SK-N-SH (cell line): ENCODE measurements at regions not wholly inside any gene's neighbourhood (a gene's known extent, or its start where the extent isn't known, plus 50 kb on each side); places are given as distances from the start of the nearest gene placed in this dataset.

Experiments
- CTCF ChIA-PET: fragments of 300-600, 350-600 bp; formaldehyde crosslinking; extraction: SDS; loops from one replicate; lab custom pipeline; 2021; lab: Yijun Ruan, JAX
- POLR2A ChIA-PET: fragments of 350-600 bp; sonication (Branson Sonifier 250); formaldehyde crosslinking; extraction: SDS; loops from one replicate; lab custom pipeline; 2020; ENCODE audit warnings: antibody characterized with exemption, inconsistent platforms; lab: Yijun Ruan, JAX
- DNase-seq: peaks from one replicate; pipeline ENCODE4 v3.0.0; 2012
- H2AFZ ChIP-seq: fragments of 200-600 bp; sonication (generic); 2 replicates; pipeline ENCODE4 v1.8.1; 2016; ENCODE audit warnings: antibody characterized with exemption, mild to moderate bottlenecking, low read depth
- H3F3A ChIP-seq: fragments of 200-600 bp; sonication (generic); replicated peaks from 2 replicates; pipeline ENCODE3; 2016; ENCODE audit warnings: antibody characterized with exemption, mild to moderate bottlenecking; ENCODE audit not compliant: insufficient read depth
- H3K27ac ChIP-seq, 2 experiments: fragments of 200-500 bp in 1 of 2; fragments of 200-600 bp in 1 of 2; sonication (Bioruptor generic) in 1 of 2; sonication (generic), shearing (Covaris generic) in 1 of 2; 2 replicates each; pipeline versions ENCODE4 v1.5.1 to v1.6.1; 2014 to 2016; ENCODE audit warnings: low read depth in 2 of 2, inconsistent platforms in 1 of 2, low read length in 1 of 2, mild to moderate bottlenecking in 1 of 2, mixed read lengths in 1 of 2
- H3K27me3 ChIP-seq: fragments of 200-600 bp; sonication (generic), shearing (Covaris generic); 2 replicates; pipeline ENCODE4 v1.6.1; 2016; ENCODE audit warnings: mixed run types; ENCODE audit not compliant: insufficient read depth
- H3K36me3 ChIP-seq, 2 experiments: fragments of 200-500 bp in 1 of 2; fragments of 200-600 bp in 1 of 2; sonication (Bioruptor generic) in 1 of 2; sonication (generic) in 1 of 2; replicated peaks in 1 of 2; 2 replicates each; pipeline versions ENCODE3 to v1.5.1; 2014 to 2016; ENCODE audit warnings: low read length in 1 of 2, mild to moderate bottlenecking in 1 of 2; ENCODE audit not compliant: insufficient read depth in 2 of 2, control insufficient read depth in 1 of 2
- H3K4me1 ChIP-seq, 2 experiments: fragments of 200-500 bp in 1 of 2; fragments of 200-600 bp in 1 of 2; sonication (Bioruptor generic) in 1 of 2; sonication (generic), shearing (Covaris generic) in 1 of 2; 2 replicates each; pipeline versions ENCODE4 v1.5.1 to v1.6.1; 2014 to 2016; ENCODE audit warnings: low read depth in 1 of 2, low read length in 1 of 2, mixed run types in 1 of 2; ENCODE audit not compliant: insufficient read depth in 2 of 2, control insufficient read depth in 1 of 2
- H3K4me2 ChIP-seq: fragments of 200-600 bp; sonication (generic), shearing (Covaris generic); 2 replicates; pipeline ENCODE4 v1.6.1; 2017; ENCODE audit warnings: mixed run types
- H3K4me3 ChIP-seq, 2 experiments: fragments of 200-500 bp in 1 of 2; fragments of 200-600 bp in 1 of 2; sonication (Bioruptor generic) in 1 of 2; sonication (generic), shearing (Covaris generic) in 1 of 2; 2 replicates each; pipeline versions ENCODE4 v1.5.1 to v1.8.1; 2014 to 2016; ENCODE audit warnings: low read depth in 2 of 2, inconsistent platforms in 1 of 2, low read length in 1 of 2, mild to moderate bottlenecking in 1 of 2, mixed read lengths in 1 of 2, moderate library complexity in 1 of 2
- H3K79me2 ChIP-seq: fragments of 200-600 bp; sonication (generic); 2 replicates; pipeline ENCODE4 v1.8.1; 2017; ENCODE audit warnings: mild to moderate bottlenecking; ENCODE audit not compliant: insufficient read depth
- H3K9ac ChIP-seq: fragments of 200-600 bp; sonication (generic); 2 replicates; pipeline ENCODE4 v1.6.1; 2017; ENCODE audit warnings: mixed run types
- H3K9me2 ChIP-seq: fragments of 200-600 bp; sonication (generic); 2 replicates; pipeline ENCODE4 v1.6.1; 2017; ENCODE audit warnings: mixed run types
- H3K9me3 ChIP-seq: fragments of 200-600 bp; sonication (generic); 2 replicates; pipeline ENCODE4 v1.6.1; 2017; ENCODE audit warnings: mixed run types, mild to moderate bottlenecking, moderate library complexity
- H4K20me1 ChIP-seq: fragments of 200-600 bp; sonication (generic); 2 replicates; pipeline ENCODE4 v1.6.1; 2017; ENCODE audit warnings: mild to moderate bottlenecking, mixed run types; ENCODE audit not compliant: insufficient read depth
- CHD2 ChIP-seq: fragments of 150-350 bp; IDR thresholded peaks from 2 replicates; pipeline ENCODE4 v1.6.1; 2018; ENCODE audit warnings: low read length; ENCODE audit not compliant: partially characterized antibody
- ELF1 ChIP-seq: IDR thresholded peaks from 2 replicates; pipeline ENCODE4 v1.4.0; 2012
- EP300 ChIP-seq, 2 experiments: IDR thresholded peaks; 2 replicates each; pipeline versions ENCODE4 v1.4.0 to v1.6.1; 2012; ENCODE audit warnings: borderline replicate concordance in 1 of 2, low read depth in 1 of 2, low read length in 1 of 2
- EZH2phosphoT487 ChIP-seq: fragments of 200-600 bp; sonication (generic); IDR thresholded peaks from 2 replicates; pipeline ENCODE4 v1.6.1; 2017; ENCODE audit warnings: low read depth, mixed run types, mild to moderate bottlenecking, antibody characterized with exemption, moderate library complexity, borderline replicate concordance
- FOSL2 ChIP-seq: IDR thresholded peaks from 2 replicates; pipeline ENCODE4 v1.4.0; 2012; ENCODE audit warnings: low read depth, mild to moderate bottlenecking, moderate library complexity, borderline replicate concordance
- FOXM1 ChIP-seq: IDR thresholded peaks from 2 replicates; pipeline ENCODE4 v1.4.0; 2012; ENCODE audit warnings: low read depth, mild to moderate bottlenecking
- GATA2 ChIP-seq: sonication (generic); formaldehyde crosslinking; IDR thresholded peaks from 2 replicates; pipeline ENCODE4 v1.5.0; 2020; ENCODE audit warnings: mild to moderate bottlenecking, missing genetic modification reagents
- MEF2A ChIP-seq: IDR thresholded peaks from 2 replicates; pipeline ENCODE4 v1.4.0; 2012; ENCODE audit warnings: low read depth, borderline replicate concordance
- MXI1 ChIP-seq: IDR thresholded peaks from 2 replicates; pipeline ENCODE4 v1.6.1; 2012; ENCODE audit warnings: mild to moderate bottlenecking, low read depth, low read length, improper control_type of control experiment
- NFIC ChIP-seq: IDR thresholded peaks from 2 replicates; pipeline ENCODE4 v1.4.0; 2012; ENCODE audit warnings: borderline replicate concordance
- POLR2AphosphoS5 ChIP-seq: IDR thresholded peaks from 2 replicates; pipeline ENCODE4 v1.6.1; 2012; ENCODE audit warnings: low read depth, low read length
- RAD21 ChIP-seq: IDR thresholded peaks from 2 replicates; pipeline ENCODE4 v1.6.1; 2012; ENCODE audit warnings: mild to moderate bottlenecking, low read length
- RCOR1 ChIP-seq: fragments of 150-350 bp; IDR thresholded peaks from 2 replicates; pipeline ENCODE4 v1.6.1; 2017; ENCODE audit warnings: antibody characterized with exemption, low read length
- SIN3A ChIP-seq: IDR thresholded peaks from 2 replicates; pipeline ENCODE4 v1.6.1; 2012; ENCODE audit warnings: low read depth, mild to moderate bottlenecking, low read length, moderate library complexity, borderline replicate concordance
- TAF1 ChIP-seq: IDR thresholded peaks from 2 replicates; pipeline ENCODE4 v1.6.1; 2012; ENCODE audit warnings: low read depth, mild to moderate bottlenecking, low read length, moderate library complexity, borderline replicate concordance
- TEAD4 ChIP-seq: IDR thresholded peaks from 2 replicates; pipeline ENCODE4 v1.4.0; 2012; ENCODE audit warnings: mild to moderate bottlenecking, borderline replicate concordance; ENCODE audit not compliant: insufficient read depth
- USF1 ChIP-seq: IDR thresholded peaks from 2 replicates; pipeline ENCODE4 v1.4.0; 2012; ENCODE audit warnings: low read depth, borderline replicate concordance
- YY1 ChIP-seq: IDR thresholded peaks from 2 replicates; pipeline ENCODE4 v1.4.0; 2012; ENCODE audit warnings: low read depth, mild to moderate bottlenecking
- WGBS: methylation state at CpG from one replicate; pipeline ENCODE4 v1.1.6; 2017; ENCODE audit warnings: low lambda C conversion rate; 5-methylcytosine and 5-hydroxymethylcytosine counted together
- small RNA-seq, 7 experiments: library from RNA; depleted of rRNA; stranded (forward); fragments of <200 nt; gene quantifications; one replicate each; pipeline ENCODE3, GENCODE V24; 2012
- TF ChIP-seq, protein P1 (sequence below): IDR thresholded peaks from 2 replicates; pipeline ENCODE4 v1.4.0; 2012; ENCODE audit warnings: low read depth, borderline replicate concordance

DNA sequence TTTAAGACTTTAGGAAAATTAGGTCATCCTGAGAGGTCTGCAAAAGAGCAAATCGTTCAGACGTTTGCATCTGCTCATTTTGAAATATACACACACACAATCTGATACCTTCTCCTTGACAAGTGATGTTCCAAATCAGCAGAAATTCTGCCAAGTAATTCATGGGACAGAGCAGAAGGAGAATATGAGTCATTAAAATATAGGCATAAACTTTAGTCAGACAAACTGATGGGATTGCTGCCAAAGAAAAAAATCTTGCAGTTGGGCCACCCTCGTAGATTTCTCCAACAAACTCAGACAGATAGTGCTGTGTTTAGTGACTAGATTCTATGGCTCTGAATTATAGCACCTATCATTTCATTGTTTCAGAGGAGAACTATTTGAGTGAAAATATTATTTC is 336.3 kb downstream of the NYAP2 start (continued):
- peak; percentile 72; the same call in 1 of the 2 replicates for TF ChIP-seq POLR2AphosphoS5
- no peak for TF ChIP-seq RAD21
- no peak; the same call in 1 of the 2 replicates for TF ChIP-seq TAF1
- TF ChIP-seq RCOR1, result no peak
- peak; percentile 91 for TF ChIP-seq TEAD4
- TF ChIP-seq NFIC, result peak; percentile 100
- peak; percentile 78; the same call in 1 of the 2 replicates for TF ChIP-seq FOXM1
- 0 out of 2 replicates have a peak, but pooled peaks have one; percentile 68 for TF ChIP-seq MEF2A
- no peak for TF ChIP-seq CHD2
- peak; percentile 66; the same call in 1 of the 2 replicates for TF ChIP-seq SIN3A
- TF ChIP-seq ELF1, result peak; percentile 44; the same call in 1 of the 2 replicates

DNA sequence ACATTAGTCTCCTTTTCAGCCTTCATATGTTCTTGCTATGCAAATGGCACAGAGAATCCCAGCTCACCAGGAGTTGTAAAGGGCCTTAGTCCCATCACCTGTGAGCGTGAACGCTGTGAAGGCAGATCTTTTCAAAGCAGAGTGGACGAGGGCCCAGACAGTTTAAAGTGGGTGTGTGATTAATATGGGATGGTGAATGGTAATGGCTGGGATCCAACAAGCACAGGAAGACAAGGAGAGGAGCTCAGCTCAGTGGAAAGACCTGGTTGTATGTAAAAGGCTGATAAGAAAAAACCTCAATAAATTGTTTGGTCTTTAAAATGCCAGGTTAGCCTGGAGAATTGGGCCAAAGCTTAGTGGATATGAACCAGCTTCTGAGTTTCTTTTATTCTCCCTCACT is 326.2 kb downstream of the NYAP2 start:
- WGBS, result 57% methylated on average over 3 of the region's 3 CpGs
- H3K4me3 ChIP-seq, result no peak overlapping the region
- no peaks in the 10 kb centered on the region for H3K79me2 ChIP-seq
- no peaks in the 10 kb centered on the region for H3K9me2 ChIP-seq
- H3K9ac ChIP-seq, result no peak overlapping the region
- CTCF ChIA-PET, result interaction anchor here (0.6 to 1.5 kb wide), 3 partner anchors 12 to 17 kb away, joined by 4 read pairs; no protein-coding TSS in a partner anchor
- POLR2A ChIA-PET, result no interaction called here
- no peak overlapping the region for H3K4me2 ChIP-seq
- DNase-seq, result no peak
- peaks cover 8% of the 10 kb centered on the region for H3F3A ChIP-seq
- no peaks in the 10 kb centered on the region for H3K4me1 ChIP-seq
- H3K27ac ChIP-seq, result no peak overlapping the region
- H3K27me3 ChIP-seq, result no peaks in the 10 kb centered on the region
- no peak overlapping the region; the same call in 1 of the 2 replicates for H2AFZ ChIP-seq
- no peaks in the 10 kb centered on the region for H3K9me3 ChIP-seq
- TF ChIP-seq FOSL2, result no peak
- TF ChIP-seq GATA2 (CRISPR knock-in tag), result no peak
- TF ChIP-seq USF1, result no peak
- no peak for TF ChIP-seq FOXM1
- no peak for TF ChIP-seq POLR2AphosphoS5
- no peak for TF ChIP-seq MXI1
- TF ChIP-seq, protein P1, sequence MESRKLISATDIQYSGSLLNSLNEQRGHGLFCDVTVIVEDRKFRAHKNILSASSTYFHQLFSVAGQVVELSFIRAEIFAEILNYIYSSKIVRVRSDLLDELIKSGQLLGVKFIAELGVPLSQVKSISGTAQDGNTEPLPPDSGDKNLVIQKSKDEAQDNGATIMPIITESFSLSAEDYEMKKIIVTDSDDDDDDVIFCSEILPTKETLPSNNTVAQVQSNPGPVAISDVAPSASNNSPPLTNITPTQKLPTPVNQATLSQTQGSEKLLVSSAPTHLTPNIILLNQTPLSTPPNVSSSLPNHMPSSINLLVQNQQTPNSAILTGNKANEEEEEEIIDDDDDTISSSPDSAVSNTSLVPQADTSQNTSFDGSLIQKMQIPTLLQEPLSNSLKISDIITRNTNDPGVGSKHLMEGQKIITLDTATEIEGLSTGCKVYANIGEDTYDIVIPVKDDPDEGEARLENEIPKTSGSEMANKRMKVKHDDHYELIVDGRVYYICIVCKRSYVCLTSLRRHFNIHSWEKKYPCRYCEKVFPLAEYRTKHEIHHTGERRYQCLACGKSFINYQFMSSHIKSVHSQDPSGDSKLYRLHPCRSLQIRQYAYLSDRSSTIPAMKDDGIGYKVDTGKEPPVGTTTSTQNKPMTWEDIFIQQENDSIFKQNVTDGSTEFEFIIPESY, result no peak
- no peak for TF ChIP-seq YY1
- no peak for TF ChIP-seq MEF2A
- TF ChIP-seq EZH2phosphoT487, result no peak
- no peak for TF ChIP-seq EP300 (IDR thresholded peaks at IDR 0.05; ENCODE audit: borderline replicate concordance in 1 of 2, low read depth in 1 of 2, low read length in 1 of 2)
- no peaks in the 10 kb centered on the region for H4K20me1 ChIP-seq
- H3K36me3 ChIP-seq, result no peaks in the 10 kb centered on the region

Small RNAs in the stretch of these regions (small RNA-seq; reads per million reads assigned to genes)
- gene AC068138.1, result 0 reads per million in 7 experiments
- gene MIR5702, result 0 to 3.1 (median 0) reads per million in 7 experiments
